HEK293 (cell line): ENCODE measurements at regions not wholly inside any gene's neighbourhood (a gene's known extent, or its start where the extent isn't known, plus 50 kb on each side); places are given as distances from the start of the nearest gene placed in this dataset.

Source experiments
- BCL11A ChIP-seq: fragments of 450-650 bp; formaldehyde crosslinking; IDR thresholded peaks from 2 replicates; pipeline ENCODE4 v1.5.1; 2016; ENCODE audit warnings: low read depth, missing biosample characterization, missing genetic modification characterization
- CTCF ChIP-seq: fragments of 450-650 bp; formaldehyde crosslinking; IDR thresholded peaks from 2 replicates; pipeline ENCODE4 v1.5.1; 2016; ENCODE audit warnings: missing biosample characterization, missing genetic modification characterization
- KLF1 ChIP-seq: fragments of 450-650 bp; formaldehyde crosslinking; IDR thresholded peaks from 2 replicates; pipeline ENCODE4 v1.5.1; 2016; ENCODE audit warnings: missing biosample characterization, missing genetic modification characterization
- KLF16 ChIP-seq: fragments of 450-650 bp; formaldehyde crosslinking; IDR thresholded peaks from 2 replicates; pipeline ENCODE4 v1.5.1; 2017; ENCODE audit warnings: missing biosample characterization, missing genetic modification characterization
- KLF8 ChIP-seq: fragments of 450-650 bp; formaldehyde crosslinking; IDR thresholded peaks from 2 replicates; pipeline ENCODE4 v1.5.1; 2016; ENCODE audit warnings: missing biosample characterization, missing genetic modification characterization
- TSHZ1 ChIP-seq: fragments of 450-650 bp; formaldehyde crosslinking; IDR thresholded peaks from 2 replicates; pipeline ENCODE4 v1.5.1; 2016; ENCODE audit warnings: missing biosample characterization, missing genetic modification characterization, borderline replicate concordance
- ZFP41 ChIP-seq: fragments of 450-650 bp; formaldehyde crosslinking; IDR thresholded peaks from 2 replicates; pipeline ENCODE4 v1.5.1; 2016; ENCODE audit warnings: missing biosample characterization, missing genetic modification characterization, borderline replicate concordance
- ZNF202 ChIP-seq: fragments of 450-650 bp; formaldehyde crosslinking; IDR thresholded peaks from 2 replicates; pipeline ENCODE4 v1.5.1; 2016; ENCODE audit warnings: missing biosample characterization, missing genetic modification characterization, borderline replicate concordance
- ZNF311 ChIP-seq: fragments of 450-650 bp; formaldehyde crosslinking; IDR thresholded peaks from 2 replicates; pipeline ENCODE4 v1.5.1; 2017; ENCODE audit warnings: missing biosample characterization, missing genetic modification characterization, borderline replicate concordance
- ZNF350 ChIP-seq: fragments of 450-650 bp; formaldehyde crosslinking; IDR thresholded peaks from 2 replicates; pipeline ENCODE4 v1.5.0; 2017; ENCODE audit warnings: missing biosample characterization, mild to moderate bottlenecking, missing genetic modification characterization
- ZNF391 ChIP-seq: fragments of 450-650 bp; formaldehyde crosslinking; IDR thresholded peaks from 2 replicates; pipeline ENCODE4 v1.5.1; 2016; ENCODE audit warnings: low read depth, missing biosample characterization, missing genetic modification characterization, borderline replicate concordance
- ZNF426 ChIP-seq: fragments of 450-650 bp; formaldehyde crosslinking; IDR thresholded peaks from 2 replicates; pipeline ENCODE4 v1.5.1; 2017; ENCODE audit warnings: missing biosample characterization, missing genetic modification characterization, mild to moderate bottlenecking, inconsistent platforms, moderate library complexity
- ZNF76 ChIP-seq: fragments of 450-650 bp; formaldehyde crosslinking; IDR thresholded peaks from 2 replicates; pipeline ENCODE4; 2016; ENCODE audit warnings: low read depth, missing biosample characterization, missing genetic modification characterization, borderline replicate concordance
- ZNF785 ChIP-seq: fragments of 450-650 bp; formaldehyde crosslinking; IDR thresholded peaks from 2 replicates; pipeline ENCODE4 v1.5.1; 2016; ENCODE audit warnings: missing biosample characterization, missing genetic modification characterization

GRCh38 chr7:38330861-38331621, 57.6 kb upstream of the TARP start:
- no peak for TF ChIP-seq ZNF391 (tag by site-specific recombination)
- TF ChIP-seq BCL11A (tag by site-specific recombination) = no peak
- no peak for TF ChIP-seq ZNF76 (tag by site-specific recombination)
- TF ChIP-seq ZNF202 (tag by site-specific recombination) = no peak
- no peak for TF ChIP-seq CTCF (tag by site-specific recombination)
- TF ChIP-seq KLF16 (tag by site-specific recombination) = no peak
- TF ChIP-seq KLF1 (tag by site-specific recombination) = no peak
- TF ChIP-seq ZFP41 (tag by site-specific recombination) = no peak
- TF ChIP-seq ZNF785 (tag by site-specific recombination) = no peak
- TF ChIP-seq TSHZ1 (tag by site-specific recombination) = no peak
- no peak for TF ChIP-seq ZNF311
- no peak for TF ChIP-seq ZNF426
- TF ChIP-seq ZNF350 (tag by site-specific recombination) = no peak
- no peak for TF ChIP-seq KLF8
